DMS79 treated with DMSO at 0.1 percent for 48 hours (cell line): ENCODE measurements at regions not wholly inside any gene's neighbourhood (a gene's known extent, or its start where the extent isn't known, plus 50 kb on each side); places are given as distances from the start of the nearest gene placed in this dataset.

Experiments
- DNase-seq: peaks from one replicate; lab custom pipeline; 2025; lab: John Stamatoyannopoulos, UW

DNA sequence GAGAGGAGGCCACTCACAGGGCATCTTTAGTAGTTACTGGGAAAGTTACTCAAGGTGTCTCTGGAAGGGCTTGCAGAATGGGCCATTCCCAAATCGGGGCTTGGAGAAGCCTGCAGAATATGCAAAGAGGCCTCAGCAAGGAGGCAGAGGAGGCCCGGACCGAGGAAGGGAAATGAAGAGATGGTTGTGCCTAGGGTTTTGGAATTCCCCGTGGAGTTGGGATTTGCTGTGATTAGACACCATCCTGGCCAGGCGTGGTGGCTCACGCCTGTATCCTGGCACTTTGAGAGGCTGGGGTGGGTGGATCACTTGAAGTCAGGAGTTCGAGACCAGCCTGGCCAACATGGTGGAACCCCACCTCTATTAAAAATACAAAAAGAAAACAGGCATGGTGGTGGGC is 193.0 kb downstream of the IRF8 start:
- DNase-seq: no peak

DNA sequence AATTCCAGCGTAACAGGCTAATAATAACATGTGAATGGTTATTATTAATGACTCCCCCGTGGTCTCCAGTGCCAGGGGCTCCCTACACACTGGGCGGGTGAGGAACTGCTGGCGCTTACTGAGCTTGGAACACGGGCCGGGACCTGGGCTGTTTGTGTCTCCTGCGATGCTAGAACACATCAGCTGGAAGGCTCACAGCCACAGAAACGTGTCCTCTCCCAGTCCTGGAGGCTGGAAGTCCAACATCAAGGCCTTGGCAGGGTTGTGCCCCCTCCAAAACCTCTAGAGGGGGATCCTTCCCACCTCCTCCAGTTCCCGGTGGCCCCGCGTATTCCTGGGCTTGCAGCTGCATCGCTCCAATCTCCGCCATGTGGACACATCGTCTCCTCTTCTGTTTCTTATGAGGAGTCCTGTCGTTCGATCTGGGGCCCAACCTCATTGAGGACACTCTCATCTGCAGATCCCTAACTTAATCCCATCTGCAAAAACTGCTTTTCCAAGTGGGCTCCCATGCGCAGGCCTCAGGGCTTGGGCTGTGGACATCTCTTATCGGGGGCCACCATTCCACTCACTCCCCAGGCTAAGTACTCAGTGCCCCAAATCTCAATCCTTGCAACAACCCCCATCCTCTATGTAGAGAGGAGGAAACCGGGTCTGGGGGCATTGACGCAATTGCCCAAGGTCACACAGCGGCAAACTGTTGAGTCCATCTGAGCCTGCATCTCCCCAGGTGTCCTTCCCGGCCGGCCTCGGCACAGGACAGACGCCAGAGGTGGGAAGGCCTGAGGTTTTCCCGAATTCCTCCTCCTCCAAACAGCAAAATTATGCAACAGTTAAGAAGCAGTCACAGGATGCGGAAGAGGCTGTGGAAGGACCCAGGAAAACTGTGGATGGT is 193.9 kb downstream of the IRF8 start:
- no peak for DNase-seq

DNA sequence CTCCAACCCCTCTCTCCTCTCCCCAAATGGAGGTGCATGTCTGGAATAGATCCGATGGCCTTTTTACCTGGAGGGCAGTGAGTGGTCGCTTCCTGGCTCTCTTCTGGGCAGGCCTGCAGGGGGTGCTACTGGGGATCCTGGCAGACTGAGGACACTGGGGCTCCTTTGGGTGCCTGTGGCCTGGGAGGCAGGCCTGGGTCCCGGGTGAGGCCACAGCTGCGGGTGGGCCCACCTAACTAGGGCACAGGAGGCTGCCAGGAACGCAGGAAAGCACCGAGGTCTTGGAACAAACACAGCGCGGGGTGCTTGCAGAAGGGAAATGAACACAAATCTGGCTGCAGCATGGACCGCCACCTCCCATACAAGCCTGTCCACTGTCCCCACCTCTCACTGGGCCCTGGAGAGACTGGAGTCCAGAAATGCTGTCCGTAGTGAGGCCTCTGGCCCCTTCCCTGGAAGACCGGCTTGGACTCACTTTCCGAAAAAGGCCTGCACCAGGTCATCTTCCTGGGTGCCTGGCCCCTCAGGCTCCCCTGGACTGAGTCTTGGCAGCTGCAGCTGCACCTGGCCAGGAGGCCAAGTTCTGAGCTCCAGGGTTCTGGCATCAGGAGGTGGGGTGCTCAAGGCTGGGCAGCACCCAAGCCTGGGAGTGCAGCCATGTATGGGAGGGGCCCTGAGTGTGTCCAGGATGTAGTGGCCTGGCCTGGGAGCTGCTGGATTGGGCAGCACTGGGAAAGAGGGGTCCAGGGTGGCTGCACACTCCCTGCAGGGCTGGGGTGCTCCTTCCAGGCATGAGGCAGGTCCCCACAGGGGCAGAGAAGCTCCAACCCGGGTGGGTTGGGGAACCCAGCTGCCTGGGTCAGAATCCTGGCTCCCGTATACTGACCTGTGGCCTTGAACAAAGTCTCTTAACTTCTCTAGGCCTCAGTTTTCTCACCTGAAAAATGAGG is 195.1 kb downstream of the IRF8 start:
- DNase-seq: no peak

DNA sequence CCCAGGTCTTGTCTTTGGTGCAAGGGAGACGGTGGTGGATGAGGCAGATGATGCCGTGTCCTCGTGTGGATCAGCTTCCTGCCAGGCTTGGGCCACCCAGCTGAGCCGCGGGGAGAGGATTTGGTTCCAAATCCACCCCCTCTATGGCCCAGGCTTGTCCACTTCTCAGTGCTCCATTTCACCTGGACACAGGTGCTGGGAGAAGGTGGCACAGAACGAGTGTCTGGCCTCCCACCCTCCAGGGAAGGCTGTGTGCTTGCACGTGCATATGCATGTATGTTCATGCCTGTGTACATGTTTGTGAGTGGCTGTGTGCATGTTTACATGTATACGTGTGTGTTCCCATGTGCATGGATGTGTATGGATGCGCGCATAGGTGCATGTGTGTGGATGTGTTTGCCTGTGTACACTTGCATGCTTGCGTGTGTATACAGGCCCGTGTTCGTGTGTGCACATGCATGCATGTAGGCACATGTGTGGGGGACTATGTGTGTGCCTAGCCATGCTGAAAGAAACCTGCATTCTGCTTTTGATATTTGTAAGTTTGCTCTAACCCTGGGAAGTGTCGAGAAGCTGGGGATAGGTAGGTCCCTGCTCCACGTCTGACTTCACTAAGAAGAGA is 196.3 kb downstream of the IRF8 start:
- no peak for DNase-seq

DNA sequence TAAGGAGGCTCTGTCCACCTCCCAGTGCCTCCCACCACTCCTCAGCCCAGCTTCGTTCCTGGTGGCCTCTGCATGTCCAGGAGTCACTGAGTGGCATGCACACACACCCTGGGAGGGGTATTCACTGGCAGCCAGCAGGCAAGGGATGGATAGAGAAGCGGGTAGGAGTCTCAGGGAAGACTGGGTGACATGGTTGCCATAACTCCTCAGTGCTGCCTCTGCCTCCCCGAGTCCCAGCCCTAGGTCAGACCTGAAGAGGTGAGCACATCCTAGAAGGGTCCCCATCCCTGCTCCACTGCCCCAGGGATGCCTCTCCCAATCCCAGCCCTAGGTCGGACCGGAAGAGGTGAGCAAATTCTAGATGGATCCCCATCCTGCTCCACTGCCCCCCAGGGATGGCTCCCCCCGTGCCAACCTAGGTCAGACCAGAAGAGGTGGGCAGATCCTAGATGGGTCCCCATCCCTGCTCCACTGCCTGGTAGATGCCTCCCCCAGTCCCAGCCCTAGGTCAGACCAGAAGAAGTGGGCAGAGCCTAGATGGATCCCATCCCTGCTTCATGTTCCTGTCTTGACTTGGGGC is 197.0 kb downstream of the IRF8 start:
- no peak for DNase-seq

DNA sequence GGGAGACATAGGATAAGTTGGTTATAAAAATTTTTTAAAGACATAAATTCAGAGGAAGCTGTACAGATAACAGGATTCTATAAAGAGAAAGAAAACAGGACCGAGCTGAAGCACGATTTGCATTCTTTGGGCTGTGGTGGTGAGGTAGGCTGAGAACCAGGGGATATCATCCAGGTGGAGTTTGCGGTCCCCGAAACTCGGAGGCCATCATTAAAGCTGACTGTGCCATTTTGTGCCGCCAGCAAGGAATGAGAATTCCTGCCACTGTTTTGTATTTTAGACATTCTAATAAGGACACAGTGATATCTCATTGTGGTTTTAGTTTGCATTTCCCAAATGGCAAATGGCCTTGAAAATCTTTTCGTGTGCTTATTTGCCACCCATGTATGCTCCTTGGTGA is 197.9 kb downstream of the IRF8 start:
- no peak for DNase-seq

DNA sequence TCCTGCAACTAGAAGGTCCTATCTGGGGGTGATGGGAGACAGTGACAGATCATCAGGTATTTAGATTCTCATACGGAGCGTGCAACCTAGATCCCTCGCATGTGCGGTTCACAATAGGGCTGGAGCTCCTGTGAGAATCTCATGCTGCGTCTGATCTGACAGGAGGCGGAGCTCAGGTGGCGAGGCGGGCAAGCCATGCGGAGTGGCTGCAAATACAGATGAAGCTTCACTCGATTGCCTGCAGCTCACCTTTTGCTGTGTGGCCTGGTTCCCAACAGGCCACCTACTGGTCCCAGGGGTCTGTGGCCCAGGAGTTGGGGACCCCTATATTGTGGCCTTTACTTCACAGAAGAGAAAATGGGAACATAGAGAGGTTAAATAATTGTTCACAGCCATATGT is 200.4 kb downstream of the IRF8 start:
- DNase-seq: no peak

DNA sequence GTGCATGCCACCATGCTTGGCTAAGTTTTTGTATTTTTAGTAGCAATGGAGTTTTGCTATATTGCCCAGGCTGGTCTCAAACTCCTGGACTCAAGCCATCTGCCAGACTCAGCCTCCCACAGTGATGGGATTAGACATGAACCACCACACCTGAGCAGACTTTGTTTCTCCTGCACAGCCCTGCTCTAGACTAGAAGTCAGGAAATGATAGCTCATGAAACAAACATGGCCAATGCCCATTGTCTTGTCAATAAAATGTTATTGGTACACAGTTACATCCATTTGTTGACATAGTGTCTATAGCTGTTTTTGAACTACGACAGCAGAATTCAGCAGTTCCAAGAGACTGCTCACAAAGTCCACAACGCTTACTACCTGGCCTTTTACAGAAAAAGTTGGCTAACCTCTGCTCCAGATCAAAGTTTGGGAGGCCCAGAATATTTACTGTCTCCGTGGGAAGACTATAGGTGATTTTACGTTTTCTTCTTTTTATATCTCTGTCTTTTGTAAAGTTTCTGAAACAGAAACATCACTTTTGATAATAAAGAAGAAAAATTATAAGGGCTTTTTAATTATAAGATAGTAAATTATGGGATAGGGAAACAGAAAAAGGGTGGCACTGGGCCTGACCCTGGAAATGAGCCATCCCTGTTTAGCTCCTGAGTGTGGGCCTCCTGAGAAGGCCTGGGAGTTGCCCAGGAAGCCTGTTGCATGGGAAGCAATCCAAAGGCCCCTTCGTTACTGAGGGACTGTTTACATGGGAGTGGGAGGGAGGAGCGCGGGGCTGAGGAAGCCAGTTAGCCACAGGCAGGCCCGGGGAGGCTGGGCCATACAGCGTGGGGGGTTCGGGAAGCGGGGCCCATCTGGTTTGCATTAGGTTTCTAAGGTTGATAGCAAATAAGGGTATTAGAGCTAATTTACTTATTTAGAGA is 201.5 kb downstream of the IRF8 start:
- DNase-seq: no peak

DNA sequence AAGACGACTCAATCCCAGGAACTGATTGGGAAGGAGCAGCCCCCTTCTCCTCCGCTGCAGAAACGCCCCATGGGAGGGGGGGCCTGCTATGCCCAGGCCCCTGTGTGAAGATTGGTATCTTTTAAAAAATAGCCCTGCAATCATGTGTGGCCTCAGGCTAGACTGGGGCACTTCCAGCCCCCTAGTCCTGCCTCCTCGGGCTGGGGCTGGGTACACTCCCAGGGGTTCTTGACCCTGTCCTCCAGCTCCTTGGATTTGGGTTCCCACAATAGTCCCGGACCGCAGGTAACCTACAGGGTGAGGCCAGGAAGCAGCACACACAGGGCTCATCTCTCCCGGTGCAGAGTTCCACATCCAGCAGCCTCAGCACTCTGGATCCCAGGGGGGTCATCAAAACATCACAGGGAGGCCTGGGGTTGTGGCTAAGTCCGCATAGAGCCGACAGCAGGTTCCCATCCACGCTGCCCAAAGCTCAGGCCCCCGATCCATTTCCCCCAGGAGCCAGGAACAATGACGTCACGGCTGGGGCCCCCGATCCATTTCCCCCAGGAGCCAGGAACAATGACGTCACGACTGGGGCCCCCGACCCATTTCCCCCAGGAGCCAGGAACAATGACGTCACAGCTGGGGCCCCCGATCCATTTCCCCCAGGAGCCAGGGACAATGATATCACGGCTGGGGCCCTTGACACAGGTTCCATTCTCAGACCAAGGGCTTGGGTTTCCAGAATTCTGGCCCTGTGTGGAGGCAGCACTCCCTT is 202.4 kb downstream of the IRF8 start:
- no peak for DNase-seq

DNA sequence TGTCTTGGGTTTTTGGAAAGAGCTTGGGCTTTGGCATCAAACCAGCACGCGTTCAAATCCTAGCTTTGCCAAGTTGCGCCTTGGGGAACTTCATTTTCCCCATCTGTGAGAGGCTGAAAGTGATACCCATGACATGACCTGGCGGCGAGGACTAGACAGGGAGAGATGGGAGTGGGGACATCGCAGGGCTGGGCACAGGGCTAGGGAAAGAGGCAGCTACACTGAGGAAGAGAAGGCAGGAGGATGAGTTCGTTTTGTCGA is 202.9 kb downstream of the IRF8 start:
- no peak for DNase-seq

DNA sequence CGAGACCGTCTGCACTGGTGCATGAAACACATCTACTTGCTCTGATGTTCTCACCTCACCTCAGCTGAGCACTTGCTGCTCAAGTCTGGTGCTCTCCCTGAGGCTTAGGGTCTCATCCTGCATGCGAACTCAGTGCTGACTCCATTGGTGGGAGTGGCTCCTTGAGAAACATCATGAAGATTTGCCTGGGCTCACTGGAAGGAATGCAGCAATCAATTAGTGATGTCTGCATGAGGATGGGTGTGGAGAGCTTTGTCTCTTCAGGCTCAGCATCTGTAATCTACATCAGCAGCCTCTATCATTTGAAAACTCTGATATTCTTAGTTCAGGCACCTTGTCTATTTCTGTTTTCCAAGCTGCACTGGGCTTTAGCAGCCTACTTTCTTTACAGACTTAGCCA is 204.4 kb downstream of the IRF8 start:
- no peak for DNase-seq

DNA sequence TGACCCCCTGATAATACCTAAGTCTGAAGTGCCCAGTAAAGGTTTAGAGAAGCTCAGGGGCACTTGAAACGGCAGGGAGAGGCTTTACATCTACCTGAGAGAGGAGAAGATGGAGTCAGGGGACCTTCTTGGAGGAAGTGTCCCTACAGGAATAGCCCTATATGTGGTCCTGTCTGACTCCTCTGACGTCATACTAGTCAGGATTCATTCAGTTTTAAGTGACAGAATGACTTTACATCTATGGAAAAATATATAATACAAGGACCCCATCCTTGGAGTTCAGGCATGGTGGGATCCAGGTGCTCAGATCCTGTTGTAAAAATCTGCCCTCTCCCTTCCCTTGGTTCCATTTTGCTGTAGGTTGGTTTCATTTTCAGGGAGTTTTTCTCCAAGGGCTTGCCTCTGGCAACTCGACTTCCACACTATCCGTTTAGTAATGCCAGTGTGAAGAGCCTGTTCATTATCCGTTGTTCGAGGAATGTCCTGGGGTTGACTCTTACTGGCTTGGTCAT is 205.6 kb downstream of the IRF8 start:
- no peak for DNase-seq

DNA sequence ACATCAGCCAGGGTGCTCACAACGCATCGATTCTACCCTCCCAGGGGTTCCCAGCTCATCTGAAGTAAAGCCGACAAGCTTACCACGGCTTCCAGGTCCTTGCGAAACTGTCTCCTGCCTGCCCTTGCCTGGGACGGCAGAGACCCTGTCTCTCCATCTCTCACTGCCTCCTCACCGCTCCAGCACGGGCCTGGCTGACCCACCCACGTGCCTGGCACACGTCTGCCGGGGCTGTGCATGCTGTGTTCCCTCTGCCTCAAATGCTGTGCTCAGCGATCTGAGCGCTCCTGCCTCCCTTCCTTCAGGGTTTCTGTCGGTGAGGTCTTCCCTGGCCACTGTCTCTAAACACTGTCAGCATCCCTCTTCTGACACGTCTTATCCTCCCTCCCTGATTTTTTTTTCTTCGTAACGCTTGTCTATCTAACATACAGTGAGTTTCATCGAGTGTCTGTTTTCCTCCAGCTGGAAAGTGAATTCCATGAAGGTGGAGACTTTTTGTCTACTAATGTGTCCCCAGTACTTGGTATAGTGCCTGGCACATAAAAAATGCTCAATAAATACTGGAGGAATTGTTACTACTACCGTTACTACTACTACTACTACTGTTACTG is 208.4 kb downstream of the IRF8 start:
- no peak for DNase-seq

DNA sequence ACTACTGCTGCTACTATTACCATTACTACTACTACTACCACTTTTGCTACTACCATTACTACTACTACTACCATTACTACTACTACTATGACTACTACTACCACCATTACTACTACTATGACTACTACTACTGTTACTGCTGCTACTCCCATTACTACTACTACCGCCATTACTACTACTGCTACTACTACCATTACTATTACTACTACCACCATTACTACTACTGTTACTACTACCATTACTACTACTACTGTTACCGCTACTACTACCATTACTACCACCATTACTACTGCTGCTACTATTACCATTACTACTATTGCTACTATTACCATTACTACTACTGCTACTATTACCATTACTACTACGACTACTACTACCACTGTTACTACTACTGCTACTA is 209.1 kb downstream of the IRF8 start:
- no peak for DNase-seq

DNA sequence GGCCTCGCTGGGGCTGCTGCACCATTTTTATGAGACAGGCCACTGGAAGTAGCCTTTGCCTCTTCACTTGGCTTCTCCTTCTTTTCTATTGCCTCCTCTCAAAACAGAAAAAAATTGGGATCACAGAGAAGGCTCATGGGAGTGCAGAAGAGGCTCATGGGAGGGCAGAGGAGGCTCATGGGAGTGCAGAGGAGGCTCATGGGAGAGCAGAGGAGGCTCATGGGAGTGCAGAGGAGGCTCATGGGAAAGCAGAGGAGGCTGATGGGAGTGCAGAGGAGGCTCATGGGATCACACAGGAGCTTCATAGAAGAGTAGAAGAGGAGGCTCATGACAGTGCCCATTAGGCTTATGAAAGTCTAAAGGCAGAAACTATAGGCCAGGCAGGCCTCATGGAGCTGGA is 211.2 kb downstream of the IRF8 start:
- no peak for DNase-seq

DNA sequence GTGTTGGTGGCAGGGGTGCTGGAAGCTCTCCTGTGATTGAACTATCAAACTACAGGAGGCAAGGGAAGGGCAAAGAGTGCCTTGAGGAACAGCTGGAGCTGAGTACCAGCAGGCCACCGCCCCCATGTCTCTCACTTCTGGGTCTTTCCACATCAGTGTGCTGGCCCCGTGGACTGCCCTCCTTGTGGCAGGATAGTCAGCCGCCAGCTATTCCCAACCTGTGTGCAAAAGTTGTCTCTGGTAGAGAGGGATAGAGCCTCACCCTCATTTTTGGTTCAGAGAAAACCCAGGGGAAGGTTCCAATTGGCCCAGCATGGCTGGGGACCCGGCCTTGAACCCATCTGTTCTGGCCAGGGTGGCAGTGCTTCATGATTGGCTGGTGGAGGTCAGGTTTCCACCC is 211.8 kb downstream of the IRF8 start:
- no peak for DNase-seq

DNA sequence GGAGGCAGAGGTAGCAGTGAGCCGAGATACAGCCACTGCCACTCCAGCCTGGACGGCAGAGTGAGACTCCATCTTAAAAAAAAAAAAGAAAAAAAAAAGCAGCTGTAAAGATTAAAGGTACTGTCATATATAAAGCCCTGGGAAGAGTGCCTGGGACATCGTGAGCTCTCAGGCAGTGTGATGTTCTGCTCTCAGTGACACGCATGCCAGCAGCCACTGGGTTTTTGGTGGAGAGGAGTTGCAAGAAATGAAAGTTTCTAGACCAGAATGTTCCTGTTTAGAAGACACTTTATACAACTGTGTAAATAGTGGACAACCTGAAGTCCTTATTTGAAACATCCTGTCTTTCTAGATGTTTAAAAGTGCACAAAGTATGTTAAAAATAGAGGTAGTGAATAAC is 213.2 kb downstream of the IRF8 start:
- no peak for DNase-seq

DNA sequence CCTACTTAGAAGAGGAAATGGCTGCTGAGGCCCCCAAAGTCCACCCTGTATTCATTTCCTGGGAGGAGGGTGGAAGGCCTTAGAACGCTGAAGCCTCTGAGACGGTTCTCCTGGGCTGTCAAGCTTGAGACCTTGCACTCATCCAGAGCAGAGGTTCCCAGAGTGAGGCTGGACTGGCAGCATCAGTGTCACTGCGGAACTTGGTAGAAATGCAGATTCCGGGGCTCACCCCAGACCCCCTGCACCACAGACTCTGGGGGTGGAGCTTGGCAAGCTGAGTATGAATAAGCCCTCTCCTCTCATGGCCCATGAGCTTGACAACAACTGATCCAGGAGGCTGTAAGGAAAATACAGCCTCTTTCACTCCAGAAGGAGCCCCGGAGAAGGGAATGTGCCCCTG is 218.3 kb downstream of the IRF8 start:
- DNase-seq: no peak

DNA sequence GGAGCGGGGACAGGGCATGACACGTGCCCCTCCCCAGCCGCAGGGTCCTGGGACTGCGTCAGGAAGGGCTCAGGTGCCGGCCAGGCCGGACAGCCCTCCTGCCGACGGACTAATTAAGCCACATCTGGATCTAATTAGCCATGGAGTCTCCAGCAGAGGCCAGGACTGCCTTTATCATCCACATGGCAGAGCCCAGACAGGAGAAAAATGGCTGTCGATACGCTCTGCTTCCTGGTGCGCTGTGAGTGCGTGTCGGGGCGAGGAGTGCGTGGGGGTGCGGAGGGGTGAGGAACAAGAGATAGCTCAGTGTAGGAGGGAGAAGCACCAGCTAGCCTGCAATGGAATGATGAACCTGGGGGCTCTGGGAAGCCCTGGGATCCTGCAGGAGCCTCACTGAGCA is 218.8 kb downstream of the IRF8 start:
- no peak for DNase-seq
